ENCODE measurements at regions not wholly inside any gene's neighbourhood (a gene's known extent, or its start where the extent isn't known, plus 50 kb on each side); places are given as distances from the start of the nearest gene placed in this dataset.

- FAIRE-seq (no peak), DNase-seq (ENCODE audit: insufficient read length, low spot score) (no peak)
- no peak for TF ChIP-seq POLR2A (IDR thresholded peaks at IDR 0.05; ENCODE audit: low read depth, low read length)
Observed at GRCh38 chr12:115259968-115260747, 576.2 kb upstream of the TBX3 start.

GRCh38 chr12:115257791-115258190, 573.8 kb upstream of the TBX3 start:
- FAIRE-seq (no peak), DNase-seq (ENCODE audit: insufficient read length, low spot score) (no peak)
- no peak for TF ChIP-seq POLR2A (IDR thresholded peaks at IDR 0.05; ENCODE audit: low read depth, low read length)

- DNase-seq (ENCODE audit: insufficient read length, low spot score), result no peak
- FAIRE-seq, result no peak
- no peak for TF ChIP-seq POLR2A (IDR thresholded peaks at IDR 0.05; ENCODE audit: low read depth, low read length)
Observed at GRCh38 chr12:115255962-115256361, 572.0 kb upstream of the TBX3 start.

- no peak for TF ChIP-seq POLR2A (IDR thresholded peaks at IDR 0.05; ENCODE audit: low read depth, low read length)
- DNase-seq (ENCODE audit: insufficient read length, low spot score) (no peak), FAIRE-seq (no peak)
Observed at GRCh38 chr12:115255257-115255656, 571.3 kb upstream of the TBX3 start.

GRCh38 chr12:115253049-115253448, 569.1 kb upstream of the TBX3 start:
- FAIRE-seq (no peak), DNase-seq (ENCODE audit: insufficient read length, low spot score) (no peak)
- no peak for TF ChIP-seq POLR2A (IDR thresholded peaks at IDR 0.05; ENCODE audit: low read depth, low read length)

- DNase-seq (ENCODE audit: insufficient read length, low spot score), result no peak
- no peak for TF ChIP-seq POLR2A (IDR thresholded peaks at IDR 0.05; ENCODE audit: low read depth, low read length)
- FAIRE-seq, result no peak
Observed at GRCh38 chr12:115251727-115252126, 567.8 kb upstream of the TBX3 start.

GRCh38 chr12:115249671-115250278, 565.8 kb upstream of the TBX3 start:
- FAIRE-seq (no peak), DNase-seq (ENCODE audit: insufficient read length, low spot score) (no peak)
- no peak for TF ChIP-seq POLR2A (IDR thresholded peaks at IDR 0.05; ENCODE audit: low read depth, low read length)

- no peak for DNase-seq (ENCODE audit: insufficient read length, low spot score)
- no peak for FAIRE-seq
- TF ChIP-seq POLR2A (IDR thresholded peaks at IDR 0.05; ENCODE audit: low read depth, low read length), result no peak
Observed at GRCh38 chr12:115245020-115245419, 561.0 kb upstream of the TBX3 start.

- DNase-seq (ENCODE audit: insufficient read length, low spot score) (no peak), FAIRE-seq (no peak)
- no peak for TF ChIP-seq POLR2A (IDR thresholded peaks at IDR 0.05; ENCODE audit: low read depth, low read length)
Observed at GRCh38 chr12:115243933-115244628, 560.1 kb upstream of the TBX3 start.

GRCh38 chr12:115240251-115240650, 556.3 kb upstream of the TBX3 start:
- TF ChIP-seq POLR2A (IDR thresholded peaks at IDR 0.05; ENCODE audit: low read depth, low read length), result no peak
- no peak for FAIRE-seq

GRCh38 chr12:115235880-115236279, 551.9 kb upstream of the TBX3 start:
- no peak for TF ChIP-seq POLR2A (IDR thresholded peaks at IDR 0.05; ENCODE audit: low read depth, low read length)
- FAIRE-seq (no peak), DNase-seq (ENCODE audit: insufficient read length, low spot score) (no peak)

More at GRCh38 chr12:115240251-115240650, 556.3 kb upstream of the TBX3 start:
- no peak for DNase-seq (ENCODE audit: insufficient read length, low spot score)

GRCh38 chr12:115233891-115234543, 550.0 kb upstream of the TBX3 start:
- DNase-seq (ENCODE audit: insufficient read length, low spot score), result no peak
- TF ChIP-seq POLR2A (IDR thresholded peaks at IDR 0.05; ENCODE audit: low read depth, low read length), result no peak
- no peak for FAIRE-seq

GRCh38 chr12:115232455-115233156, 548.6 kb upstream of the TBX3 start:
- TF ChIP-seq POLR2A (IDR thresholded peaks at IDR 0.05; ENCODE audit: low read depth, low read length), result no peak
- DNase-seq (ENCODE audit: insufficient read length, low spot score), result no peak
- FAIRE-seq, result no peak

Measured in H54 (cell line).